ENCODE measurements at regions not wholly inside any gene's neighbourhood (a gene's known extent, or its start where the extent isn't known, plus 50 kb on each side); places are given as distances from the start of the nearest gene placed in this dataset.

GRCh38 chr2:61715506-61715905 is 138.4 kb downstream of the FAM161A start:
- Histone ChIP-seq H3K9me3 (ENCODE audit: control insufficient read depth in 2 of 3, insufficient read depth in 1 of 3, low read length in 3 of 3) (no peaks in the 10 kb centered on the region), H3K27me3 (ENCODE audit: control insufficient read depth, insufficient read depth, low read length) (no peaks in the 10 kb centered on the region), H3K4me1 (ENCODE audit: control insufficient read depth in 2 of 3, insufficient read depth in 2 of 3, low read depth in 1 of 3, low read length in 3 of 3) (no peaks in the 10 kb centered on the region), H3K36me3 (ENCODE audit: control insufficient read depth in 2 of 3, insufficient read depth in 3 of 3, low read length in 3 of 3) (no peaks in the 10 kb centered on the region), H3K4me3 (ENCODE audit: low read length in 3 of 3) (no peak overlapping the region), H3K9ac (ENCODE audit: low read length in 3 of 3) (no peak overlapping the region), H3K27ac (ENCODE audit: low read depth in 2 of 2, low read length in 2 of 2) (no peak overlapping the region)
- DNase-seq (no peak), FAIRE-seq (no peak)
- no peak for TF ChIP-seq CTCF (IDR thresholded peaks at IDR 0.05; ENCODE audit: borderline replicate concordance, extremely low read depth, insufficient read depth)
- intact Hi-C loops (cut with DNase I) = no loop called here

GRCh38 chr2:61714210-61714609 is 139.7 kb downstream of the FAM161A start:
- intact Hi-C loops (cut with DNase I) = no loop called here
- no peak for DNase-seq
- Histone ChIP-seq H3K9me3 (ENCODE audit: control insufficient read depth in 2 of 3, insufficient read depth in 1 of 3, low read length in 3 of 3) (no peaks in the 10 kb centered on the region), H3K4me1 (ENCODE audit: control insufficient read depth in 2 of 3, insufficient read depth in 2 of 3, low read depth in 1 of 3, low read length in 3 of 3) (no peaks in the 10 kb centered on the region), H3K4me3 (ENCODE audit: low read length in 3 of 3) (no peak overlapping the region), H3K9ac (ENCODE audit: low read length in 3 of 3) (no peak overlapping the region), H3K27me3 (ENCODE audit: control insufficient read depth, insufficient read depth, low read length) (no peaks in the 10 kb centered on the region), H3K36me3 (ENCODE audit: control insufficient read depth in 2 of 3, insufficient read depth in 3 of 3, low read length in 3 of 3) (no peaks in the 10 kb centered on the region), H3K27ac (ENCODE audit: low read depth in 2 of 2, low read length in 2 of 2) (no peak overlapping the region)
- TF ChIP-seq CTCF (IDR thresholded peaks at IDR 0.05; ENCODE audit: borderline replicate concordance, extremely low read depth, insufficient read depth) = no peak
- FAIRE-seq = no peak

GRCh38 chr2:61713457-61713856 is 140.4 kb downstream of the FAM161A start:
- Histone ChIP-seq H3K27ac (ENCODE audit: low read depth in 2 of 2, low read length in 2 of 2) (no peak overlapping the region), H3K27me3 (ENCODE audit: control insufficient read depth, insufficient read depth, low read length) (no peaks in the 10 kb centered on the region), H3K9me3 (ENCODE audit: control insufficient read depth in 2 of 3, insufficient read depth in 1 of 3, low read length in 3 of 3) (no peaks in the 10 kb centered on the region), H3K36me3 (ENCODE audit: control insufficient read depth in 2 of 3, insufficient read depth in 3 of 3, low read length in 3 of 3) (no peaks in the 10 kb centered on the region), H3K9ac (ENCODE audit: low read length in 3 of 3) (no peak overlapping the region), H3K4me3 (ENCODE audit: low read length in 3 of 3) (no peak overlapping the region), H3K4me1 (ENCODE audit: control insufficient read depth in 2 of 3, insufficient read depth in 2 of 3, low read depth in 1 of 3, low read length in 3 of 3) (peaks cover 0 to 2% (median under 1%) of the 10 kb centered on the region in 3 donors)
- intact Hi-C loops (cut with DNase I) = no loop called here
- DNase-seq = no peak
- no peak for TF ChIP-seq CTCF (IDR thresholded peaks at IDR 0.05; ENCODE audit: borderline replicate concordance, extremely low read depth, insufficient read depth)
- FAIRE-seq = no peak

- H3K4me3 ChIP-seq (ENCODE audit: low read length in 3 of 3) = no peak overlapping the region
Measured at GRCh38 chr2:61712060-61712459, 141.8 kb downstream of the FAM161A start.

More at GRCh38 chr2:61712060-61712459, 141.8 kb downstream of the FAM161A start:
- no peak overlapping the region for H3K9ac ChIP-seq (ENCODE audit: low read length in 3 of 3)
- FAIRE-seq = no peak
- no peaks in the 10 kb centered on the region for H3K36me3 ChIP-seq (ENCODE audit: control insufficient read depth in 2 of 3, insufficient read depth in 3 of 3, low read length in 3 of 3)
- no peak overlapping the region for H3K27ac ChIP-seq (ENCODE audit: low read depth in 2 of 2, low read length in 2 of 2)
- DNase-seq = no peak
- H3K9me3 ChIP-seq (ENCODE audit: control insufficient read depth in 2 of 3, insufficient read depth in 1 of 3, low read length in 3 of 3) = no peaks in the 10 kb centered on the region
- TF ChIP-seq CTCF (IDR thresholded peaks at IDR 0.05; ENCODE audit: borderline replicate concordance, extremely low read depth, insufficient read depth) = no peak
- no peaks in the 10 kb centered on the region for H3K27me3 ChIP-seq (ENCODE audit: control insufficient read depth, insufficient read depth, low read length)
- peaks cover 0 to 5% (median 5%) of the 10 kb centered on the region in 3 donors for H3K4me1 ChIP-seq (ENCODE audit: control insufficient read depth in 2 of 3, insufficient read depth in 2 of 3, low read depth in 1 of 3, low read length in 3 of 3)
- intact Hi-C loops (cut with DNase I) = no loop called here
